Left kidney (tissue), 1 donor: ENCODE measurements at regions not wholly inside any gene's neighbourhood (a gene's known extent, or its start where the extent isn't known, plus 50 kb on each side); places are given as distances from the start of the nearest gene placed in this dataset.

ENCODE experiments used
- DNase-seq: peaks from one replicate; pipeline ENCODE4 v3.0.0-alpha.2; 2013

DNA sequence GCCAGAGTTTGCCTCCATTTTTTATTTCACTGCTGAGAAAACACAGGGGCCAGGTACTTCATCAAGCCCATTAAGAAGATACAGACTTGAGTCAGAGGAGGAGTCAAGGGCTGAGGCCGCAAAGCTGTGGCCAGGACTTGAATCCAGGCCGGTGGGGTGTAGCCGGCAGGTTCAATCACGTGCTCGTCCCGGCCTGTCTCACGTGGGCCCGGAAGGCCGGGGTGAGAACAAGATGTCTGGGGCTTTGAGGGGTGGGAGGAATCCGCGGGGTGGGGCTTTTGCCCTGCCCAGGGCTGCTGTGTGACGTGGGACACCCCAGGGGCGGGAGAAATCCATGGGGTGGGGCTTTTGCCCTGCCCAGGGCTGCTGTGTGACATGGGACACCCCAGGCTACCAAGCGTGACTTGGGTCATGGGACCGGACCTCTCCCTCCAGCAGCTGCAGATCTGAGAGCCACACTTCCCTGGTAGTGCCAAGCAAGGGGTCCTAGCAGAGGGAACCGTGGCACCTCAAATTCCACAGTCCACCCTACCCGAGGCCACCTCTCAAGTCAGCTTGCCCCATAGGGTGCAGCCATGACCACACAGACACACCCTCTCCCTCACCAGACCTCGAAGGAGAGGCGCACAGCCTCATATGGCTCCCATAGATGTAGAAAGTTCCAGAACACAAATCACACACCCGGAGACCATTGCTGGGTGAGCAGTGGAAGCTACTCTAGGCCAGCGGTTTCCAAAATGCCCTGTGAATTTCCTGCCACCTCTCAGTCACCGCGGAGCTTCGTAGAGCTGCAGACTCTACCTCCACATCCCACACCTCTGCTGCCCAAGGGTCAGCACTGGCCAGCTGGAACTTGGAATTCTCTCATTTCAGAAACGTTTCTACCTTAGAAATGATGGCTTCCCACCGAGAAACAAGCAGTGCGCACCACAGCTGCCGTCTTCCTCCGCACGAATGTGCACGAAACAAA, 156.1 kb downstream of the DLL1 start:
- DNase-seq = no peak

DNA sequence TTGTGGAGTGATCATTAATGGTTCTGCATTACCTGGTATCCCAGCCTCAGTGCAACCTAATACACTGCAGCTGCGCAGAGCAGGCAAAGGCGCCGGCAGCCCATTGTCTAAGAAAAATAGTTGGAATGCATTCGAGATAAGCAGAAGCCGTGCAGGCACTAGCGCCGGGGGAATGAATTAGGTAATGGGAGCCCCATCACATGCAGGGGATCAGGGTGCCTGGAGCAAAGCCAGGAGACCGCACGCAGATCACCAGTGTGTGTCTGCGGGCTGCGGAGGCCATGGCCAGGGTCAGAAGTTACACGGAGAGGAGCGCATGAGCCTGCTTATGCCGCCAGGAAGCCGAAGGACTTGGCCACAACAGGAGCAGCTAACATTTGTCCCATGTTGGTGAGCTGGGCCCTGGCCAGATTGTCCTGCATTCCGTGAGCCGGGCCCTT, 156.8 kb downstream of the DLL1 start:
- no peak for DNase-seq

- no peak for DNase-seq
Observed at GRCh38 chr6:170132561-170132991, 158.3 kb downstream of the DLL1 start.

DNA sequence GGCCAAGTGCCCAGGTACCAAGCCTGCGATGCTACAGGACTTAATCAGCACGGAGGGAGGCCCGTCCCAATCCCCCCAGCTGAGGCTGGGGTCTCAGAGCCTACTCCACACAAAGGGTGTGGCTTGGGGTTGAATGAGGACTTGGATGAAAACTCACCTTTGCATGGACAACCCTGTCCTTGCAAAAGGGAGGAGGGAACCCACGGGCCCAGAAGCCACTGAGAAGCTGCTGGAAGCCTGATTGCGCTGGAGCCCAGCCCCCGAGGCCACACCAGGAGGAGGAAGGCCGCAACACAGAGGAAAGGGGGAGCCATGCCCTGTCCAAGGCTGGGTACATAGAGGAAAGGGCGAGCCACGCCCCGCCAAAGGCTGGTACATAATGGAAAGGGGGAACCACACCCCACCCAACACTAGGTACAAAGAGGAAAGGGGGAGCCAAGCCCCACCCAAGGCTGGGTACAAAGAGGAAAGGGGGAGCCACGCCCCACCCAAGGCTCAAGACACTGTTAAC, 158.8 kb downstream of the DLL1 start:
- DNase-seq = no peak

DNA sequence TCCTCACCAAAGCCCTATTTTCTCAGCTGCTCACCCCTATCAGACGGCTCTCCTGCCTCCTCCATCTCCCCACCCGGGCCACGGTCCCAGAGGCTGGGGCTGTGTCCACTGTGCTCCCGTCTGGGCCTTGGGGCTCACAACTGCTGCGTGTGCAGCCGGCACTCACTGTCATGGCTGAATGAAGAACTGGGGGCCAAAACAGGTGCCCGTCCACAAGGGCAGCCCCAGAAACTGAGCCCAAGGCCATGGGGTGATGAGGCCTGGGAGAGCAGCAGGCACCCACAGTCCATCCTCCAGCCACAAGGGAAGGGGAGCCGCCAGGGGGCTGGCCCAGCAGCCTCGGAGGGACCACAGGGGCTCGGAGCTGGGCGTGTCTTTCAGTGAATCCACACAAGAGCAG, 159.5 kb downstream of the DLL1 start:
- DNase-seq = no peak

GRCh38 chr6:170130771-170131241, 160.1 kb downstream of the DLL1 start:
- DNase-seq = no peak

DNA sequence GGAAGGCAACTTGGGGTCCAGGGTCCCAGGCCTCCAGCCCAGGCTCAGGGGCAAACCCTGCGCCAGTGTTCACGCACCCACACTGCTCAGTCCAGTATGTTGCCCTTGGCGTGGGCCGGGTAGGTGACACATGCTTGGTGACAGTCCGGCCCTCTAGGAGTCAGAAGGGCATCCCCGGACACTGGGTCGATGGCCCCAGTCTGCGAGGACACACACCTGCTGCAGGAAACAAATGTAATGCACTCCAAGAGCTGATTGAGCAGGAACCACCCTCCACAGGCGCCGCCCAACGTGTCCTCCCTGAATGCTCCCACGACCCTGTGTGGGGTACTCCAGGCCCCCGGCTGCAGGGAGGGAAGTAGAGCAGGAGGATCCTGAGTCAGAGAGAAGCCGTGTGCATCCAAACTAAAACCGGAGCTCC, 160.7 kb downstream of the DLL1 start:
- no peak for DNase-seq

DNA sequence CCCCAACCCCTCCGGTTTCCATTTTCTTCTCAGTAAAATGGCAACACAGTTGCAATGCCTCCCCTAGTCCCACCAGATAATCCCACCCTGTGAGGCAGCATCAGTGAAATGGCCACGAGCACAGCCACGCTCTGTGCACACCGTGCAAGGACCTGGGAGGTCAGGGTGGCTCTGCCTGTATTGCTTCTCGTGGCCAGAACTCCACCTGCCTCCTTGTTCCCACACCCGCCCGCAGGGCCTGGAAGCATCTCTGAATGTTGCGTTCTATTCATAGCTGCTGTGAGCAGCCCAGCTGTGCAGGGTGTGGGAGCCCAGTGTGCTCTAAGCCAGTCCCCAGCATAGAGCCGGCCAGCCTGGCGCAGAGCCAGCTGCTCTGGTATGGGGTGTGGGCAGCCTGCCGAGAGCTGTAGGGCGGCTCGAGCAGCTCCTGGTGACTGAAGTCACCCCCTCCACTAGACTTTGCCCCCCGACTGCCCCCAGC, 161.1 kb downstream of the DLL1 start:
- DNase-seq = peak; percentile 49

DNA sequence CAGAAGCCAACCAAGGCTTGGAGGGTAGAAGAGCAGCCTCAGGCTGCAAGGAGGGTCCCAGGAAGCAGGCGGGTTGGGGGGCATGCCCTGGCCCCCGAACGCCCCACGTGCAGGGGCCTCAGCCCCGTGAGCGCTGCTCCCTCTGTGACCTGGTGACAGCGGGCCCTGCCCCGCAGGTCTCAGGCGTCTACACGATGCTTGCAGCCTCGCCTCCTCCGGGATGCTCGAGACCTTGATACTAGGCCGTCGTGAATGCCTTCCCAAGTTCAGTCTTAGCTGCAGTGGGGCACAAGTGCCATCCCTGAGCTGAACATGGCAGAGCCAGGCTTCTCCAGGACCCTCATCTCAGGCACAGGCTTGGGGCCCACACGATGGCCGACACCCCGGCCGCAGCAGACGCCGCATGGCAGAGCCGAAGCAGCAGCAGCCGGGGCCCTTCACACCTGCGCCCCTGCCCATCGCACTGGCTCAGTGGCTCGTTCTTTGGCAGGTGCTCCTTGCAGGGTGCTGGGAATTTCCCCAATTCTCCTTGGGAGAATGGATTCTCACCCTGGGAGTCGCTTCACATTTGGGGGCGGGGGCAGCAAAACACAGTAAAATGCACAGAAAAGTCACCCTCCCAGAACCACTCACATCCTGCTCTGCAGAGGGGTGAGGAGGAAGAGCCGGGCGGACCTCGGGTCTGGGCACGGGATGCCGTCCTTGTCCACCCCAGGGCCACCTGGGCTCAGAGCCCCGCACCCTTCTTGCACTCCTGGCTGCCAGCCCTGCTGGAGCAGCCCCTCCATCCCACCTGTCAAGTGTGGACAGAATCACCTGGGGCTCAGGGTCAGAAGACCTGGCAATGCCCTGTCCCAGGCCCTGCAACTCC, 161.8 kb downstream of the DLL1 start:
- no peak for DNase-seq

- no peak for DNase-seq
Observed at GRCh38 chr6:170128346-170128745, 162.5 kb downstream of the DLL1 start.

DNA sequence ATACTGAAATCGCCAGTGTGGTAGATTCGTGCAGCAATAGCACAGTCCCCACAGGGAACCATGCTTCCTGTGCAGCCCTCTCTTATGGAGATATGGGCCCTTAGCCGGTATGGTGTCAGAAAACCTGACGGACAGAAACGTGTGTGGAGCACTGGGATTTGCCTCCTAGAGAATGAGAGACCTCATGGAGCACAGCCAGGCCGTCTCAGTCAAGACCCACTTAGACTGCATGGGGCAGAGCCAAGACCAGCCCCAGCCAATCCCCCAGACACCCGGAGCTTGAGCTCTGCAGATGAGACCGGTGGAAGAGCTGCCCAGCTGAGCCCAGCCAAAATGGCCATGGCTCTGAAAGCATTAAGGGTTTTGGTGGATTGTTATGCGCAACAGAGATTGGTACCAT, 163.7 kb downstream of the DLL1 start:
- DNase-seq = no peak

GRCh38 chr6:170125456-170126300, 165.2 kb downstream of the DLL1 start:
- no peak for DNase-seq

- no peak for DNase-seq
Observed at GRCh38 chr6:170124836-170125235, 166.0 kb downstream of the DLL1 start.

- no peak for DNase-seq
Observed at GRCh38 chr6:170124150-170124549, 166.7 kb downstream of the DLL1 start.

DNA sequence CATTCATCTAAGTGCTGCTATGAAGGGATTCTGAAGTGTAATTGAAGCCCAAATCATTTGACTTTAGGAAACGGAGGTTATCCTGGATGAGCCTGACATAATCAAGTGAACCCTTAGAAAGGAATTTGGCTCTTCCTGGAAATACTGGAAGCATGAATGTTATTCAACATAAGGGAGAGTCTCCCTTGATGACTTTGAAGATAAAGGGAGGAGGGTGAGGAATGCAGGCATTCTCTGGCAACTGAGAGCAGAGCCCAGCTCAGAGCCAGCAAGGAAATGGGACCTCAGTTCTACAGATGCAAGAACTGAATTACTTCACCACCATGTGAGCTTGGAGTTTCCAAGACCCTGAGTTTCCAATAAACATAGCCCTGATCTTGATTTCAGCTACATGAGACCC, 168.2 kb downstream of the DLL1 start:
- no peak for DNase-seq

GRCh38 chr6:170117111-170117972, 173.5 kb downstream of the DLL1 start:
- DNase-seq = no peak

DNA sequence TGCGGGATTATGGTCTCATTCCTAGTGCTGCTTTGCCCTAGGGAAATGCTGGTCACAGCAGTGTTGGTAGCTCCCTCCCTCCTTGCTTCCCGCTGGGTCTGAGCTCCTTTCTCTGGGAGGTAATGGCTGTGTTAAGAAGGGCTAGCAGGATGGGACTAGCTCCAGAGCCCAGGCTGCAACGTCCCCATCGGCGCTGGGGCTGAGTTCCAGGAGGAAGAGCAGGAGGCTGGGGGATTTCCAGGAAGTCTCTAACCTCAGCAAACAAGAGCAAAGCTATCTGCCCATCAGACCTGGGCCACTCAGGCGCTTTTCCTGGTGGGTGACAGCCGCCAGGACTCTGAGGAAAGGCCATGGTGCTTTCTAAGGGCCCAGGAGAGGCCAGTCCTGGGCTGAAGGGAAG, 174.2 kb downstream of the DLL1 start:
- DNase-seq = no peak

GRCh38 chr6:170114956-170115855, 175.7 kb downstream of the DLL1 start:
- DNase-seq = no peak
